ENCODE measurements at regions not wholly inside any gene's neighbourhood (a gene's known extent, or its start where the extent isn't known, plus 50 kb on each side); places are given as distances from the start of the nearest gene placed in this dataset.

GRCh38 chr15:70151462-70151861 lies 53.7 kb upstream of the TLE3 start:
- no peak for TF ChIP-seq EZH2 (IDR thresholded peaks at IDR 0.05)
- no peak for TF ChIP-seq POLR2AphosphoS5 (IDR thresholded peaks at IDR 0.05; ENCODE audit: borderline replicate concordance, low read depth, low read length)
- no peak for TF ChIP-seq FOXP2 (optimal IDR thresholded peaks at IDR 0.05; ENCODE audit: control extremely low read depth, extremely low read length, insufficient read depth)

Data from SK-N-MC (cell line).